HUES6 (cell line): ENCODE measurements at regions not wholly inside any gene's neighbourhood (a gene's known extent, or its start where the extent isn't known, plus 50 kb on each side); places are given as distances from the start of the nearest gene placed in this dataset.

Source experiments
- H3K27ac ChIP-seq: 2 replicates; pipeline ENCODE4 v1.7.0; 2013; ENCODE audit warnings: low read depth, mild to moderate bottlenecking, low read length, inconsistent platforms
- H3K27me3 ChIP-seq: 2 replicates; pipeline ENCODE4 v1.6.1; 2013; ENCODE audit warnings: low read length; ENCODE audit not compliant: control insufficient read depth, insufficient read depth
- H3K36me3 ChIP-seq: 2 replicates; pipeline ENCODE4 v1.6.1; 2013; ENCODE audit warnings: low read length; ENCODE audit not compliant: control insufficient read depth, insufficient read depth
- H3K4me1 ChIP-seq: 2 replicates; pipeline ENCODE4 v1.6.1; 2013; ENCODE audit warnings: low read length; ENCODE audit not compliant: control insufficient read depth, insufficient read depth
- H3K4me3 ChIP-seq: 2 replicates; pipeline ENCODE4 v1.5.1; 2013; ENCODE audit warnings: low read depth, low read length
- H3K9ac ChIP-seq: one replicate; pipeline ENCODE4 v1.6.1; 2013; ENCODE audit warnings: mild to moderate bottlenecking, low read length
- H3K9me3 ChIP-seq: 2 replicates; pipeline ENCODE4 v1.6.1; 2013; ENCODE audit warnings: low read depth, low read length; ENCODE audit not compliant: control insufficient read depth, insufficient read depth

GRCh38 chr12:100741084-100741711 lies 53.4 kb upstream of the ANO4 start:
- Histone ChIP-seq H3K9ac (no peak overlapping the region), H3K9me3 (no peaks in the 10 kb centered on the region), H3K36me3 (no peaks in the 10 kb centered on the region), H3K27me3 (no peaks in the 10 kb centered on the region), H3K4me1 (no peaks in the 10 kb centered on the region), H3K27ac (no peak overlapping the region), H3K4me3 (no peak overlapping the region)

- Histone ChIP-seq H3K4me3 (no peak overlapping the region), H3K36me3 (no peaks in the 10 kb centered on the region), H3K9me3 (no peaks in the 10 kb centered on the region), H3K27me3 (no peaks in the 10 kb centered on the region), H3K4me1 (no peaks in the 10 kb centered on the region), H3K27ac (no peak overlapping the region), H3K9ac (no peak overlapping the region)
These were observed 51.5 kb upstream of the ANO4 start for GRCh38 chr12:100743060-100743459.
